ENCODE measurements at regions not wholly inside any gene's neighbourhood (a gene's known extent, or its start where the extent isn't known, plus 50 kb on each side); places are given as distances from the start of the nearest gene placed in this dataset.
A peak's percentile ranks its signal among the peaks of the same experiment; 100 is the strongest.

GRCh38 chr4:121253961-121254360 is 89.8 kb upstream of the TNIP3 start:
- Histone ChIP-seq H3K27ac (peak overlapping the region in 1 of 10 donors; percentile 64), H3K9me3 (no peaks in the 10 kb centered on the region), H3K27me3 (no peaks in the 10 kb centered on the region), H3K4me1 (peaks cover 0 to 19% (median 0%) of the 10 kb centered on the region in 9 donors), H3K36me3 (no peaks in the 10 kb centered on the region), H3K4me3 (no peak overlapping the region)
- no peak for DNase-seq
- WGBS, 2 donors, result 79 to 80% methylated on average over 2 of the region's 2 CpGs
- intact Hi-C loops (cut with DNase I), result loop anchor here in 9 of 10 donors (2.0 to 10.0 kb wide), 7 partner anchors 59 to 1179 kb away; no protein-coding TSS in a partner anchor
- no peak for TF ChIP-seq CTCF (IDR thresholded peaks at IDR 0.05)
- ATAC-seq, result peak in 2 of 8 donors; percentile 29 to 47

DNA sequence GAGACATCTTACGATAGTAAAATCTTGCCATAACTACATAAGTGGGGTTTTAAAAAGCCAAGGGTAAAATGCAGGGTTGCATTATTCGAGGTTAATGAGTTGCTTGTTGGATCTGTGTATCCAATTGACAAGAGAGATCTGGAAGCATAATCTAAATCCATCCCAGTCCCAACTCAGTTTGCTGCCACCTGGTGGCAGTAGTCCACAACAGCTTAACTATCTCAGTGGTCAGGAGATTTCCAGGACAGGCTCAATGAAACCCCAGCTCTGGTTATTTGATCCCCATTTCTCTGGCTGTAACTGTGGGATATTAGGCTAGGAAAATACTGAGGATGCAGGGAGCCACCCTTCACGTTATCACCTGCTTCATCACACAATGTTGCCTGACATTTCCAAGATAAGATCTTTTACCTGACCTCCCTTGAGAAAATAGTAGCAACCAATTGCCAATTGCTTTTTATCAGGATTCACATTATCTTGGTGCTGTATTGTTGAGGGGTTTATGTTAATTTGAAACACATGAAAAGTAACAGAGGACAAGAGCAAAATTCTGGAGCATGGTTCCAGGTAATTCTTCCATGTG is 88.2 kb upstream of the TNIP3 start:
- Histone ChIP-seq H3K36me3 (no peaks in the 10 kb centered on the region), H3K27ac (no peak overlapping the region), H3K27me3 (no peaks in the 10 kb centered on the region), H3K9me3 (no peaks in the 10 kb centered on the region), H3K4me1 (peaks cover 0 to 17% (median 0%) of the 10 kb centered on the region in 9 donors), H3K4me3 (no peak overlapping the region)
- TF ChIP-seq CTCF (IDR thresholded peaks at IDR 0.05), result peak; percentile 52 to 87 (median 82)
- DNase-seq (peak; percentile 32 to 39), ATAC-seq (peak in 5 of 8 donors; percentile 38 to 80 (median 72))
- intact Hi-C loops (cut with DNase I), result loop anchor here in 9 of 10 donors (1.0 to 10.0 kb wide), 8 partner anchors 58 to 1178 kb away; no protein-coding TSS in a partner anchor
- WGBS, 2 donors, result 14 to 21% methylated on average over 3 of the region's 3 CpGs

GRCh38 chr4:121248747-121249146 is 84.6 kb upstream of the TNIP3 start:
- TF ChIP-seq CTCF (IDR thresholded peaks at IDR 0.05), result no peak
- intact Hi-C loops (cut with DNase I), result loop anchor here in 1 of 10 donors (10.0 kb wide), 1 partner anchor 54 kb away; no protein-coding TSS in a partner anchor
- Histone ChIP-seq H3K36me3 (no peaks in the 10 kb centered on the region), H3K4me1 (no peaks in the 10 kb centered on the region), H3K27ac (no peak overlapping the region), H3K4me3 (no peak overlapping the region), H3K27me3 (no peaks in the 10 kb centered on the region), H3K9me3 (no peaks in the 10 kb centered on the region)
- WGBS, 2 donors, result 92 to 96% methylated on average over 2 of the region's 2 CpGs
- ATAC-seq (no peak), DNase-seq (no peak)

DNA sequence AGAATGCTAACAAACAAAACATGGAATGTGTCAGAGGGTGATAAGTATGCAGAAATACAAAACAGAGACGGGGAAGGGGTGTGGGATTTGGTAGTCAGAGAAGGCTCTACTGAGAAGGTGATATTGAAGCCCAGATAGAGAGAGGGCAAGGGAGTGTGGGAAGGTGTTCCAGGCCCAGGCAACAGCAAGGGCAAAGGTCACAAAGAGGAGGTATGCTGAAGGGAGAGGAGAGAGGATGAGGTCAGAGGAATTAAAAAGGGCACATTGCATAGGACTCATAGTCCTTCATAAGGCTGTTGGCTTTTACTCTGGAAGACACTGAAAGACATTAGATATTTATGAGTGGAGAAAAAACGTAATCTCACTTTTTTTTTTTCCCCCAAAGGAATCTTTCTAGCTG is 82.6 kb upstream of the TNIP3 start:
- Histone ChIP-seq H3K4me3 (no peak overlapping the region), H3K9me3 (no peaks in the 10 kb centered on the region), H3K4me1 (no peaks in the 10 kb centered on the region), H3K36me3 (no peaks in the 10 kb centered on the region), H3K27me3 (no peaks in the 10 kb centered on the region), H3K27ac (no peak overlapping the region)
- intact Hi-C loops (cut with DNase I), result loop anchor here in 1 of 10 donors (10.0 kb wide), 1 partner anchor 52 kb away; no protein-coding TSS in a partner anchor
- TF ChIP-seq CTCF (IDR thresholded peaks at IDR 0.05), result no peak
- ATAC-seq, result no peak
- WGBS, 2 donors, result 61 to 63% methylated on average over 2 of the region's 2 CpGs
- DNase-seq, result no peak
